Posterior cingulate gyrus (tissue), 11 donors: ENCODE measurements at regions not wholly inside any gene's neighbourhood (a gene's known extent, or its start where the extent isn't known, plus 50 kb on each side); places are given as distances from the start of the nearest gene placed in this dataset.

ENCODE experiments used
- DNase-seq, 10 donors: peaks; one replicate each; pipeline versions ENCODE4 v3.0.0 to v3.0.0-alpha.2; 2020 to 2021; ENCODE audit warnings: mixed read lengths in 3 of 10
- intact Hi-C: fragments of 100-400 bp; cut with DNase I; formaldehyde crosslinking; loops from one replicate; pipeline ENCODE4 v1.15.1; 2023

DNA sequence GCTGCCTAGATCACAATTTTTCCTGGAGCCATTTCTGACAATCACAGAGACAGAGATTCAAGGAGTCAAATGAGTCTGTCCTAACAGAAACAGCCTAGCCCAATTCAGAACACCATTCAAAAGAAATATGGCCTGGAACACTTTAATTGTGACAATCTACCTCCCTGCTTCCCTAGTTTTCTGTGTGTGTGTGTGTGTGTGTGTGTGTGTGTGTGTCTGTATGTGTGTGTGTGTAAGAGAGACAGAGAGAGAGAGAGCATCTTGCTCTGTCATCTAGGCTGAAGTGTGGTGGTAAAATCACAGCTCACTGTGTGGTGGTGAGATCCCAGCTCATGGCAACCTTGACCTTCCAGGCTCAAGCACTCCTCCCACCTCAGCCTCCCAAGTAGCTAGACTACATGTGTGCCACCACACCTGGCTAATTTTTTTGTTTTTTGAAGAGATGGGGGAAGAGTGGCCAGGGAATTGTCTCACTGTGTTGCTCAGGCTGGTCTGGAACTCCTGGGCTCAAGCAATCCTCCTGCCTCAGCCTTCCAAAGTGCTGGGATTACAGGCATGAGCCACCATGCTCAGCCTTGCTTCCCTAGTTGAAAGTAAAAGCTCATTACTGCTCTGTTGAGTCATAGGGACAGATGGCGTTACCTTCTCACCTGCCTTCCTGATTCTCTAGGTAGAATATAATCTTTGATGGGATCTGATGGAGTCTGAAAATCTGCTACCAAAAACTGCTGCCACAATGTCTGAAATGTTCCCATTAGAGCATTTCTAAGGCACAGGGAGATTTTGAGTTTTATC lies 89.6 kb upstream of the BEND6 start:
- intact Hi-C loops: no loop called here

DNA sequence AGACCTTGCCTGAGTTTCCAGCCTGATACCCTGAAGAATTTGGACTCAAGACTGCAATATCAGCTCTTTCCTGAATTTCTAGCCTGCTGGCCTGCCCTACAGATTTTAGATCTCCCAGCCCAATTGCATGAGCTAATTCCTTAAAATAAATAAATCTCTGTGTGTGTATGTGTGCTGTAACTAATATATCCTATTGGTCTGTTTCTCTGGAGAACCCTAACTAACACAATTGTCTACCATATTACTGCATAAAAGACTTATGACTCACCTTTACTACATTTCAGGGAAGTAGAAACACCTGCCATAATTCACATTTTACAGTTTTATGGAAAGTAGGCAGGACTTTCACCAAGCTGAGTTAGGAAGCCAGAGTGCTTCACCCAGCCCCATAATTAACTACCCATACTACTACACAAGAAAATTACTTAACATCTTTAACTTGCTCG lies 90.7 kb upstream of the BEND6 start:
- intact Hi-C loops: no loop called here
- DNase-seq: no peak

More for the DNA sequence above, 89.6 kb upstream of the BEND6 start:
- no peak for DNase-seq

DNA sequence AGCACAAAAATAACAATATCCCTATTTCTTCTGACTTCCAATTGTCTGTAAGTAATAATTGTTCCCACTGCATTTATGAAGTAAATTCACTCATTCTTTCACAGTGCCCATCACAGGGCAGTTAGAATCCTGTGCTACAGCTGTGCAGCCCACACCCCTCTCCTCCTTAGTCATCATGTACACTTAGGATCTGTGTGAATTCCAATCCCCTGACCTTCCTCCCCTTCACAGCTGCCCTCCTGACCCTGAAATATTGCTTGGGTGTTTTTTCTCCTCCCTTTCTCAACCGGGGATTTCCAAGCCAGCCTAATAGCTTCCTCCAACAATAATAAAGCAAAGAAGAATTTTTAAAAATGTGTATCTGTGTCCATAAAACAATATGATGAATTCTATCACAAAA lies 91.5 kb upstream of the BEND6 start:
- DNase-seq: no peak
- intact Hi-C loops: no loop called here

DNA sequence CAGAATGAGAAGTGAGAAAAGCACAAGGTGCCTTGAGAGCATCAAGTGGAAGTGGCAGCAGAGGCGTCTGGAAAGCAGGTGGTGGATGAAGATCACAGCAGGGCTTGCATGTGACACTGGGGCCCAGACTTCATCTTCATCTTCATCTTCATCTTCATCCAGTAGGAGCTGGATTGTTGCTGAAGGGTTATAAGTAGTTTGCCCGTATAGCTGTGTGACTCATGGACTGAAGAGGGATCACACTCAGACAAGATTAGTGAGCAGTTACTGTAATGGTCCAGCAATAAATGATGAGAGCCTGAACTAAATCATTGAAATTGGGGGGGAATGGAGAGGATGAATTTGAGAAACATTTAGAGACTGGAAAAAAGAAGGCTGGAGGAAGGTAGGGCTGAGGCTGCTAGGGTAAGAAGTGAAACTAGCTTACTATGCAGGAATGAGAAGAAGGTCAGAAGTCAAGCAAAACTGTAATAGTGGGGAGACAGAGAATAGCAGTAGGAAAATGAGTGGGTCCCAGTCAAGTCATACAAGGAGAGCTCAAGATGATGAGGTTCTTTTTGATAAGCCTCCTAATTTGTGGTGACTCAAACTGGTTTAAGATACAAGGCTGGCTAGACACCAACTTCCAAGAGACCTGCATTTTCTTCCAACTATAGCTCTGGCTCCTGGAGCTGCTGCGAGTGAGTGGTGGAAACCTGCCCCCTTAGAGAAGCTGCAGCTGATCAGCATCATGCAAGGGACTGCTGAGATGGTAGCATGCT lies 92.3 kb upstream of the BEND6 start:
- intact Hi-C loops: no loop called here
- no peak for DNase-seq

DNA sequence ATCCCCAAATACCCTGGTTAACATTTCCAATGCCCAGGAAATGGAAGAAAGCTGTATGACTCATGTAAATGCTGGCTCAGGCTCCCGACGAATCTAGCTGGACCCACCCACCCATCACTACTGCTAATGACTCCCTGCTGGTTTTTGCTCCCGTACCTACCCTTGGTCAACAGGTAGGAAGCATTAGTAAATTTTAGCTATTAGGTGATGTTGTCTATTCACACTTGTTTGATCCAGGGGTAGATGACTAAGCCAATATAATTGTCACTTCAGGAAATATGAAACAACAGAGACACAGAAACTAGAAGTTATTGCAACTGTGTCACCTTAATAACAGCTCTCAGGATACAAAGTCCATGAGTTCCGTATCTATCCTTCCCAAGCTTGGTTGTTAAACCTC lies 94.4 kb upstream of the BEND6 start:
- intact Hi-C loops: no loop called here
- DNase-seq: no peak

DNA sequence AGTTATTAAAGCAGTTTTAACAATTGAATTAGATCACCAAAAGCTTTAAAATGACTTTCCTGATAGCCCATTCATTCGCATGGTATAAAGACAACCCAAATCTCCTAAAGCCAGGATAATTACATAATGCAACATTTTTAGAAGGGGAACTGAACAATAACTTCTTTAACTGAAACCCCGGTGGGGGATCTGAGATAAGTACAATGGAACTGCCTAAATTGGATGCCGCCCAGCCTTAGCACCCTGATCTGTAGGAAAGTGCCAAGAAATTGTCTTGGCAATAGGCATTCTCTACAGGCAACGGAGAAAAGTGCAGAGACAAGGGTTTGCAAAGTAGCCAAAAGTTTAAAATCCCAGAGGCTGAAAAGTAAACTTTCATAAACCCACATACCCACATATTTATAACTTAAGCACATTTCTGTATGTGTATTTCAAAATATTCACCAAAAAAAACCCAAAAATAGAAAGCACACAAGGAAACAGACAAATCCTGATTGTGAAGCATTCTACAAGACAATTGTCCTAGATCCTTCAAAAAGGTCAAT lies 98.8 kb upstream of the BEND6 start:
- intact Hi-C loops: loop anchor here (10.0 kb wide), 1 partner anchor 51 kb away; no protein-coding TSS in a partner anchor
- no peak for DNase-seq

DNA sequence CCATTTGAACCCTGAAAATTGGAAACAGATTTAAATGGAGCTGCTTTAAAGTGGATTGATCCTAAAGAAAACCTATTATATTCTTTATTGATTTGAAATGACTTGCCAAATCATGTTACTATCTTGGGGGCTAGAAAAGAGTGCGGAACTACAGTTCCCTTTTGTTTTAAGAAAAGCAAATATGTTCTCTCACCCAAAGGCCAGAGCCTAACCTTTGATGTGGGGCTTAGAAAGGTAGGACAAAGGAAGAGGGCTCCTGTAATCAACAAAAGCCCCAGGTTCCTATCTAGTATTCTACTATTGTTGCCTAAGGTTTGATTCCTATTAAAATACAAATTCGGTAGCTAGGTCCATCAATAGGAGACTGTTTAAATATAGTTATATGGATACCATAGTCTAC lies 100.8 kb upstream of the BEND6 start:
- intact Hi-C loops: loop anchor here (10.0 kb wide), 1 partner anchor 49 kb away; no protein-coding TSS in a partner anchor
- DNase-seq: no peak

DNA sequence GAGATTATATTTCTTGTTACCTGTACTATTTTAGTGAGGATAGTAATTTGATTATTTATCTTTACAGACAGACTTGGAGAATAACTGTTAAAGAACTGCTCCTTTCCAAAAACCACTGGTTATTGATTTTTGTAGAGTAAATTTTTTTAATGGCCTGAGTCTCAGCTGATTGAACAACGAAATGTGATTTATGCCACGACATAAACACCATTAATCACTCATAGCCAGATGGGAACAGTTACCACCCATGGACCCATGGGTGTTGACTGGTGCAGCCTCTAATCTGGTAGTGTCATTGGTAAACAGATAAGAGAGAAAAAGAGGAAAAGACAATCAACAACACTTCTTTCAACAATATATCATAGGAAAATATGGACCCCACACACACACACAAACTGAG lies 101.4 kb upstream of the BEND6 start:
- no peak for DNase-seq
- intact Hi-C loops: loop anchor here (2.0 to 10.0 kb wide), 2 partner anchors 49 to 215 kb away; no protein-coding TSS in a partner anchor

DNA sequence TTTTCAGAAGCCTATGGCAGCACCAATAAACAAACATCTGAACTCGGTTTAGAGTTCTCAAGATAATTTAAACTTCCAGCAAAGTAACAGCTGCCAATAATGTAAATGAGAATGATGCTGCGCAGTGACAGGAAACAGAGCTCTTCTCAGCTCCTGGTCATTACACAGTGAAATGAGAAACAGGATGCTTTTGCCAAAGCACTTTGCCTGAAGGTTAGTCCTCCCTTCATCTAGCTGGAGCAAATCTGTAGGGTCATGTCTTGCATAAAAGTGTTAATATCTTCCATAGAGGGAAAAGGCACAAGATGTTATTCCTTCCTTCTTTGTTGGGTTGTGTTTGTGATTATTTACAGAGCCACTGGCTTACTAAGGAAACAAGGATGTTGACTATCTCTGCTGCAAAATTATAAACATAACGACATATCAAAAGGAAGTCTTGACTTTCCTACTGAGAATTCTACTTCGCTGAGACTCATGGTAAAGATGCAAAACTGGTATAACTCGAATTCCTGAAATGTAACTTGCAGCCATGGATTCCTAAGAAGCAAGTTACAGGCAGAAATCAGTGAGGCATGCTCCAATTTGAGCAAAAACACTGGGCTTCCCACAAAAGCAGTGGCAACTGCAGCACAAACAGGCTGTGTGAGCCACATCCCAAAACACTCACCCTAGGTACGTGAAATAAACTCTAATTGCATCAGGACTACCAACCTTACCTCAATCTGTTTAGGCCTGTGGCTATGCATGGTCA lies 102.5 kb upstream of the BEND6 start:
- DNase-seq: peak in 1 of 10 donors; percentile 59
- intact Hi-C loops: loop anchor here (2.0 to 10.0 kb wide), 2 partner anchors 48 to 214 kb away; no protein-coding TSS in a partner anchor

DNA sequence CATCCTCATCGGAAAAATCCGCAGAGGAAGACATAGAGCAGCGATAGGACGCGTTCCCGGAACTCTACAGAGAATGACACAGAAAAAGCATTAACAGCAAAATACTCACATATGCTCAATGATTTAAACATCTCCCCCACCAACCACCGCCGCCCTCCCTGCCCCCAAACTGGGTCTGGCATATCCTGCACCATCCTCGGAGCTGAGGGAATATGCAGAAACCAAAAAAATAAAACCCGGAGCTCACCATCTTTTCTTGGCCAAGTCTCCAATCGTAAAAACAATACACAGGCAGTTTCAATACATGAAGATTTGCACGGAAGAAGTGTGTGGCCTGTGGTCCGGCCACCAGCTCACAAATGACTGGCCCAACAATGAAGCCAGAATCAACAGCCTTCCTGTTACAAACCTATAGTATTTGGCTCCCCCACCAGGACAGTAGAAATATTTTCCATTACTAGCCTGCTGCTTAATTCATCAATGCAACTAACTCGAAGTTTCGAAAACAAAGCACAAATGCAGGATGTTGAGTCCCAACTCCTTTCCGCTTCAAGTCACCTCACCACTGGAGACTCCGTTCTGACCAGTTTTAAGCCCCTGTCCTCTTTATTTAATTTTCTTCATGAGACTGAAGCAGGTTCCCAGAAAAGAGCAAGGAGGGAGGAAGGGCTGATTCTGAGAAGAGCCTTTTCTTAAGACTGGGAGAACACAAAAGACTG lies 103.2 kb upstream of the BEND6 start:
- peak in 8 of 10 donors; percentile 13 to 87 (median 44) for DNase-seq
- intact Hi-C loops: loop anchor here (2.0 to 10.0 kb wide), 3 partner anchors 47 to 213 kb away; no protein-coding TSS in a partner anchor

DNA sequence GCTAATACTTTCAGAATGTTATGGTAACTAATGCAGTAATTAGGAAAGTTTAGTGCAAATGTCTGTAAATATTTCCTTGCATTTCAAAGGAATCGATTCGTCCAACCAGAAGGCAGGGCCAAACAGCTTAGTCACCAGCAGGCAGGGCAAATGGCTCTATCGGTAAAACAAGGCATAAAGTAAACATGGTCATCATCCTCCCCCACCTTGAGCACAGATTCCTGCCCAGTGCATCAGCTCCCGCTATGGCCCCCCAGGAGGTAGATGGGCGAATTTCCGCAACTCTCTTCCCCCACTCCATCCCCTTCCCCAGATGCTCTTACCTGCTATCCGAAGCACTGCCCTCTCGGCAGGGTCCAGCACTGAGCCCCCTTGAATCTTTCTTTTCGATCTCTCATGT lies 103.8 kb upstream of the BEND6 start:
- intact Hi-C loops: loop anchor here (2.0 to 10.0 kb wide), 2 partner anchors 46 to 142 kb away; no protein-coding TSS in a partner anchor
- peak in 6 of 10 donors; percentile 12 to 77 (median 18) for DNase-seq

DNA sequence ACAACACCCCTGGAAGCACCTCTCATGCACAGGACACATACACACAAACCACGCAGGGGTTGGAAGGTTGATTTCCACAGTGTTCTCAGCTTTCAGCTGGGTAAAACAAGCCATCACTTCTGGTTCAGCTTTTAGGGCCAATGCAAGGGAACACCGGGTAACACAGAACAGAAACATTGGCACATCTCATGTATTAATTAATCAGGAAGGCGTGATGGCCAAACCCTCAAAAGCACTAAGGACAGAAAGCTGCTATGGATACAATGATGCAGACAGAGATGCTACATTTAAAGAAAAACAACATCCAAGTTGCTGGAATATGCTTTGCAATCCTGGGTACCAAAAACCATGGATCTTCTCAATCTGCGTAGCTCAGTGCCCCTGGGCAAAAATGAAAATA lies 104.3 kb upstream of the BEND6 start:
- no peak for DNase-seq
- intact Hi-C loops: loop anchor here (2.0 to 10.0 kb wide), 2 partner anchors 46 to 142 kb away; no protein-coding TSS in a partner anchor

DNA sequence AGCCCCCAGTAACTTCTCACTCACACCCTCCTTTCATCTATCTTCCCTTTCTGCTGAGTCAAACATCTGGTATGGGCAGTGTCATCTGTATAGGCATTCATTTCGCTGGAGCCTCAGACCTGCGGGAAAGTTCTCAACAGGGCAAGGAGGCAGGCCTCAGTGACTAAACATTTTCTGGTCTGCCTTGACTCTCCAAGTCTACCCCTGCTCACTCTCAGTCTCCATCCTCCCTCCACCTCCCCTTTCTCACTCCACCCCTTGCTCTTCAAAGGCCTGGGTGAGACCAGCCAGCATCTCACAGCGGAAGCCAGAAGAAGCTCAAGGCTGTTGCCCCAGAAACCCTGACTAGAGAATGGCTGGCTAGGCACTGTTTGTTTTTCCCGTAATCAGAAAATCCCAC lies 105.0 kb upstream of the BEND6 start:
- DNase-seq: peak in 9 of 10 donors; percentile 12 to 84 (median 33)
- intact Hi-C loops: loop anchor here (2.0 to 10.0 kb wide), 2 partner anchors 45 to 141 kb away; no protein-coding TSS in a partner anchor

DNA sequence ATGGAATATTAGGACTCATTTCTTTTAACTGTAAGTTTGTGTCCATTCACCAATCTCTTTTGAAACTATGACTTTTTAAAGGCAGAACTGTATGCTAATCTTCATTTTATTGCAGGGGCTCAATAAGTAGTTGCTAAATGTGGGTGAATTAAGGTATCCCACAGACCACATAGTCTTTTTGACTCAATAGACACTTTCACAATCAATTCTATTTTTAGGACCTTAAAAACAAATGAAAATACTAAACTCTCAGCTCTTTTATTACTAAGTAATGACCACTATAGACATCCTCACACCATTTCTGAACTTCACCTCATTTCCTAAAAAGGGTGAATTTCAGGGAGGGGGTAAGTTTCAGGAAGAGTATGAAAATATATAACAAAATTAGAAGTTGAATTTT lies 106.8 kb upstream of the BEND6 start:
- intact Hi-C loops: no loop called here
- no peak for DNase-seq

DNA sequence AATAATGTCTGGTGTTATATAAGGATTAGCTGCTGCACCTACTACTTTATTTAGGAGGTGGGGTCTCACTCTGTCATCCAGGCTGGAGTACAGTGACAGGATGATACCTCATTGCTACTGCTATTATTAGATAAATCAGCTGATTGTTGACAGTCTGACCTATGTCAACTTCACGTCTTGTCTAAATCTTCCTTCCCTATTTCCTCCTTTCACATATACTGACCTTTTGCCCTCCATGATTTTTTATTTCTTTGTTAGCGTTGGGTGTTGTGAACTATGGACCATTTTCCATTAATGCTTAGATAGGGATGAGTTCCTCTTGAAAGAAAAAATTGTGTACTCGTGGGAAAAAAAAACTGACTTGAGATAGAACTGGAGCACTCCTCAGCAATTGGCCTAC lies 109.9 kb upstream of the BEND6 start:
- intact Hi-C loops: loop anchor here (2.0 kb wide), 1 partner anchor 86 kb away; no protein-coding TSS in a partner anchor
- no peak for DNase-seq

DNA sequence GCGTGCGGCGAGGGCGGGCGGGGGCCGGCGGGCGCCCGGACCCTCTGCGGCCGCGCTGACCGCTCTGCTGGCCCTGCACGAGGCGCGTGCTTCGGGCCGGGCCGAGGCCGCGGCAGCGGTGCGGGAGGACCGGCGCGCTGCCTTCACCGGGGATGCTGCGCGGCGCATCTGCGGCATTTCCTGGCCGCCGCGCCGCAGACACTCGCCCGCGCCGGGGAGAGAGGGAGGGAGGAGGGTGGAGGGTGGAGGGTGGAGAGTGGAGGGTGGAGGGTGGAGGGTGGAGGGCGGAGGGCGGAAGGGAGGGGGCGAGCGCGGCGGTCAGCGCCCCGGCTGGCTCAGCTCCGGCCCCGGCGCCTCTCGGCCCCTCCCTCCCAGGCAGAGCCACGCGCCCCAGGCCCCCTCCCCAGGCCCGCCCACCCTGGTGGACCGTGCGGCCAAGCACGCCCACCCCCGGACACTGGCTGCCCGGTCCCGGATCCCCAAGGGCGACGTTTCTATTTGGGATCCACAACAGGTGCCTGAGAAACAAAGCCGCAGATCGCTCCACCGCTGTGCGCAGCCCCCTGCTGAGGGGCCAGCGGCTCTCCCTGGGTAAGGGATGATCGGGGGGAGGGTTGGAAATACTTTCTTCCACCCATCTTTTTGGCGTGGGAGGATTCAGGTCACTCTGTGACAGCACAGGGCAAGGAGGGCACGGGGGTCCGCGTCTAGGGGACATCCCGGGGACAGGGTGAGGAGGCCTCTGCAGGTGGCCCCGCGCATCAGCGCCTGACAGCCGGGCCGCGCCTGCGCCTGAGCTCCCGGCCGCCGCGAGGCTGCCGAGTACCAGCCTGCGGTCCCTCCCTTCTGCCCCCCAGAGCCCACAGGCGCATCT lies 111.2 kb upstream of the BEND6 start:
- intact Hi-C loops: loop anchor here (2.0 kb wide), 1 partner anchor 85 kb away; no protein-coding TSS in a partner anchor
- peak; percentile 72 to 98 (median 79) for DNase-seq

DNA sequence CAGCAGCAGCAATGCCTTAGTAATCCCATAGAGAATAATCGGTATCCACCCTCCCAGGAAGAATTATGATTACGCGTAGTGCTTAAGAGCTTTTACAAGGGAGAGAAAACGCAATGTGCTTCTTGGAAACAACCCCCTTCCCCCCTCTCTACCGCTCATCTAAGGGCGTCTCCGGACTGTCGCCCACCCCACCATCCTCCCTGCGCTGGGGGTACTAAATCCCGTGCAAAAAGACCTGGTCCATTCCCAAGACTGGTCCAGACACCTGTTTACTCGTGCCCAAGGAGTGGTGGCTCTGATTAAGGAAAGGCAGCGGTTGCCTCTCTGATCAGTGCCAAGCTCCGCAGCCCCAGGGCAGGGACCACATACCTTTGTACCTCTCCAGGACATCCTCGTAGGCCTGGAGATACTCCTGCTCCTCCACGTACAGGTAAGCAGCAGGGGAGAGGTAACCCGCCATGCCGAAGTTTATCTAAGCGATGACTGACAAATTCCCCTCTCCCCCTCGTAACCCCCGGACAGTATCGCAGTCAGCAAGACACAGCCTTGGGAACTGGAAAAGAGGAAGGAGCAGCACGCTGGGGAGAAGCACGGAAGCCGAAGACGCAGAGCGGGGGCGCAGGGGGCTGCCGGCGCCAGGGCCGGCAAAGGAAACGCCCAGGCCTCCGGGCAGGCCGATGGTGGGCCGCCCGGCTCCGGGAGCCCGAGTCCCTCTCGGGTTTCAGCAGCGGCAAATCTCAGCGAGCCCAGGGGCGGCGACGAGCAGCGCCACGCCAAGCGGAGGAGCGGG lies 112.0 kb upstream of the BEND6 start:
- DNase-seq: peak in 7 of 10 donors; percentile 18 to 88 (median 24)
- intact Hi-C loops: no loop called here
